Suprapubic skin (tissue), 3 donors: ENCODE measurements at regions not wholly inside any gene's neighbourhood (a gene's known extent, or its start where the extent isn't known, plus 50 kb on each side); places are given as distances from the start of the nearest gene placed in this dataset.

Source experiments
- CTCF ChIP-seq, 2 donors: fragments of 200-600 bp in 1 of 2; fragments of 450-650 bp in 1 of 2; sonication (generic) in 1 of 2; IDR thresholded peaks; one replicate each; pipeline ENCODE4 v1.5.1; 2016 to 2019; ENCODE audit warnings: antibody characterized with exemption in 2 of 2, mild to moderate bottlenecking in 1 of 2, moderate library complexity in 1 of 2
- POLR2A ChIP-seq, 2 donors: fragments of 450-650 bp; IDR thresholded peaks; one replicate each; pipeline ENCODE4 v1.6.1; 2017; ENCODE audit warnings: antibody characterized with exemption in 2 of 2, mild to moderate bottlenecking in 2 of 2, moderate library complexity in 2 of 2

DNA sequence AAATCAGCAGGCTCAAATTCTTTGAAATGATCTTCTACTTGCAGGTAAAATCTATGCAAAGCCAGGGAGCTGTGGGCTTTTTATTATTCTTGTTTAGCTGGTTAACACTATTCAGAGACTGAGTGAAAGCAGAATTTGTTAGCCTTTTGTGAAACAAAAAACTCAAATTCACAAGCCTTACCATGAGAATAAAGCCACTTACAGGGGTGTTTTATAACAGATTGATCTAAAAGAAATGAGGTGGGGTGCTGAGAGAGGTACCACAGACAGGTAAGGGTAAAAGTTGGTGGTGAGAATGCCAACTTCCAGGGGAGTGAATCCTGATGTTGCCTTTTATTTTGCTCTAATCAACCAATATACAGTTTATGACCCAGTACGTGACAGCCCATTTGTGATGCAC, 1585.6 kb downstream of the EFNA5 start:
- TF ChIP-seq CTCF (IDR thresholded peaks at IDR 0.05): no peak
- no peak for TF ChIP-seq POLR2A (IDR thresholded peaks at IDR 0.05)
